ENCODE measurements at regions not wholly inside any gene's neighbourhood (a gene's known extent, or its start where the extent isn't known, plus 50 kb on each side); places are given as distances from the start of the nearest gene placed in this dataset.
A peak's percentile ranks its signal among the peaks of the same experiment; 100 is the strongest.

- Histone ChIP-seq H3K27ac (no peak overlapping the region), H3K4me1 (no peaks in the 10 kb centered on the region), H3K4me3 (no peak overlapping the region), H3K9me3 (no peaks in the 10 kb centered on the region), H3K36me3 (no peaks in the 10 kb centered on the region), H3K27me3 (no peaks in the 10 kb centered on the region)
- TF ChIP-seq POLR2AphosphoS5 (IDR thresholded peaks at IDR 0.05) = no peak
- TF ChIP-seq POLR2A (IDR thresholded peaks at IDR 0.05) = no peak
- no peak for TF ChIP-seq CTCF (IDR thresholded peaks at IDR 0.05)
- no peak for DNase-seq (ENCODE audit: low spot score in 2 of 2)
- intact Hi-C loops (cut with DNase I; ENCODE audit: low total_unique reads) = no loop called here
These were observed 470.0 kb downstream of the BCL11B start for GRCh38 chr14:98802044-98802443.

GRCh38 chr14:98803196-98803595, 468.8 kb downstream of the BCL11B start:
- no peak overlapping the region for H3K4me3 ChIP-seq
- H3K4me1 ChIP-seq = no peaks in the 10 kb centered on the region
- no peak for DNase-seq (ENCODE audit: low spot score in 2 of 2)
- H3K36me3 ChIP-seq = no peaks in the 10 kb centered on the region
- no peaks in the 10 kb centered on the region for H3K9me3 ChIP-seq
- TF ChIP-seq CTCF (IDR thresholded peaks at IDR 0.05) (no peak), POLR2A (IDR thresholded peaks at IDR 0.05) (no peak), POLR2AphosphoS5 (IDR thresholded peaks at IDR 0.05) (no peak)
- H3K27ac ChIP-seq = no peak overlapping the region
- H3K27me3 ChIP-seq = no peaks in the 10 kb centered on the region
- intact Hi-C loops (cut with DNase I; ENCODE audit: low total_unique reads) = no loop called here

GRCh38 chr14:98808494-98809407, 463.2 kb downstream of the BCL11B start:
- H3K9me3 ChIP-seq = no peaks in the 10 kb centered on the region
- peak; percentile 52 to 63 for DNase-seq (ENCODE audit: low spot score in 2 of 2)
- H3K27me3 ChIP-seq = no peaks in the 10 kb centered on the region
- intact Hi-C loops (cut with DNase I; ENCODE audit: low total_unique reads) = no loop called here
- H3K4me3 ChIP-seq = no peak overlapping the region
- no peaks in the 10 kb centered on the region for H3K36me3 ChIP-seq
- TF ChIP-seq CTCF (IDR thresholded peaks at IDR 0.05) = no peak
- no peak for TF ChIP-seq POLR2A (IDR thresholded peaks at IDR 0.05)
- TF ChIP-seq POLR2AphosphoS5 (IDR thresholded peaks at IDR 0.05) = no peak
- no peaks in the 10 kb centered on the region for H3K4me1 ChIP-seq
- no peak overlapping the region for H3K27ac ChIP-seq

- H3K9me3 ChIP-seq = no peaks in the 10 kb centered on the region
- H3K27me3 ChIP-seq = no peaks in the 10 kb centered on the region
- H3K27ac ChIP-seq = no peak overlapping the region
- no peak overlapping the region for H3K4me3 ChIP-seq
- TF ChIP-seq POLR2A (IDR thresholded peaks at IDR 0.05) = no peak
- H3K4me1 ChIP-seq = no peaks in the 10 kb centered on the region
- H3K36me3 ChIP-seq = no peaks in the 10 kb centered on the region
- intact Hi-C loops (cut with DNase I; ENCODE audit: low total_unique reads) = no loop called here
- DNase-seq (ENCODE audit: low spot score in 2 of 2) = no peak
These were observed 455.8 kb downstream of the BCL11B start for GRCh38 chr14:98816195-98816594.

- TF ChIP-seq POLR2AphosphoS5 (IDR thresholded peaks at IDR 0.05) (no peak), CTCF (IDR thresholded peaks at IDR 0.05) (no peak), POLR2A (IDR thresholded peaks at IDR 0.05) (no peak)
- Histone ChIP-seq H3K4me3 (no peak overlapping the region), H3K4me1 (no peaks in the 10 kb centered on the region), H3K36me3 (no peaks in the 10 kb centered on the region), H3K27ac (no peak overlapping the region), H3K27me3 (no peaks in the 10 kb centered on the region), H3K9me3 (no peaks in the 10 kb centered on the region)
- no peak for DNase-seq (ENCODE audit: low spot score in 2 of 2)
- intact Hi-C loops (cut with DNase I; ENCODE audit: low total_unique reads) = no loop called here
These were observed 455.3 kb downstream of the BCL11B start for GRCh38 chr14:98816720-98817119.

Measured in breast epithelium (tissue), 4 donors.